Lower lobe of right lung (tissue), 2 donors: ENCODE measurements at regions not wholly inside any gene's neighbourhood (a gene's known extent, or its start where the extent isn't known, plus 50 kb on each side); places are given as distances from the start of the nearest gene placed in this dataset.
A peak's percentile ranks its signal among the peaks of the same experiment; 100 is the strongest.

Experiments used
- ATAC-seq, 2 donors: fragments of 200-7000 bp; cut with Tn5 transposase; one replicate each; pipeline ENCODE4 v1.9.1; 2020 to 2022; ENCODE audit warnings: mild to moderate bottlenecking in 2 of 2, moderate library complexity in 2 of 2
- DNase-seq: peaks from one replicate; pipeline ENCODE4 v3.0.0-alpha.2; 2020
- H3K27ac ChIP-seq: fragments of 200-600 bp; one replicate; pipeline ENCODE4 v1.8.0; 2022
- H3K27me3 ChIP-seq: fragments of 200-600 bp; one replicate; pipeline ENCODE4 v1.8.0; 2022; ENCODE audit warnings: low read depth
- H3K36me3 ChIP-seq: fragments of 200-600 bp; one replicate; pipeline ENCODE4 v1.8.0; 2022; ENCODE audit warnings: mild to moderate bottlenecking
- H3K4me1 ChIP-seq: fragments of 200-600 bp; one replicate; pipeline ENCODE4 v1.8.0; 2022
- H3K4me3 ChIP-seq: fragments of 200-600 bp; one replicate; pipeline ENCODE4 v1.8.0; 2022; ENCODE audit warnings: mild to moderate bottlenecking
- H3K9me3 ChIP-seq: fragments of 200-600 bp; one replicate; pipeline ENCODE4 v1.8.0; 2022
- intact Hi-C: fragments of 100-400 bp; cut with DNase I; formaldehyde crosslinking; loops from one replicate; pipeline ENCODE4 v1.11.0; 2022
- TF ChIP-seq, protein P1 (sequence below): fragments of 200-600 bp; IDR thresholded peaks from one replicate; pipeline ENCODE4 v1.8.0; 2022; ENCODE audit warnings: antibody characterized with exemption, mild to moderate bottlenecking
- donor health status: DM: no; HTN: yes; CAD: no; lungs with severe emphysema.

DNA sequence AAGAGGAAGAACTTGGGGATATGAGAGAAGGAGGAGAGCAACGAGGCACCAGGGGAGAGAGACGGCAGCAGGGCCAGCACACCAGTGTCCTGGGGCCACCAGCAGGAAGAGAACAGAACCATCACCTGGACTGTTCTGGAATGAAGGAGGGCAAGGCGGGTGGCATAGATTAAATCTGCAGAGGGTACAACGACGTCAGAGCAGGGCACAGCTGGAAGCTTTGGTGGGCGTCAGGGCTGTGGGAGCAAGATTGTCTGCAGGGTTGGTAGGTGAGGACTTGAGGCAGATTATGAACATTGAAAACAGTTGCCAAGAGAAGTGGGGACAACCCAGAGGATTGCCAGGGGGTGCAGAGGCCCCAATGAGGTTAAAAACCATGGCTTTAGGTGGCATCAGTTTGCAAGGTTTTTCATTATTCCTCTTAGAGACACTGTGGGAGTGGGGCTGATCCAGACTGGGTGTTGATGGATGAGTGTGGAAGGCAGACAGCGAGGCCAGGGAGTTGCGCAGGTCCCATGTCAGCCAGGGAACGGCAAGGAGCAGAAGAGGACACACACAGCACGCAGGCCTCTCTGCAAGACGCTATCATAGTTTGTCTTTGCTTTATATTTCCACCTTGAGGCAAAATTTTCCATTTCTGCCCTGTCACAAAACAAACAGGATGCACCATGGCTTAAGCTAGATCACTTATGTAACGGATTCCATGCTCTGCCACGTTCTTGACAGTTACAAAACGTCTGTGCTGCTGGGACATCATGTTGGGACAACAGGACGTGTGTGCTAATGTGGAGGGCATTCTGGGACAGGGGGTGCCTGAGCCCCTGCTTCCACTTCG lies 52.5 kb upstream of the LEP start:
- Histone ChIP-seq H3K4me1 (no peaks in the 10 kb centered on the region), H3K9me3 (no peaks in the 10 kb centered on the region), H3K27ac (no peak overlapping the region), H3K4me3 (no peak overlapping the region), H3K36me3 (no peaks in the 10 kb centered on the region), H3K27me3 (peaks cover 22% of the 10 kb centered on the region)
- DNase-seq (no peak), ATAC-seq (no peak)
- TF ChIP-seq, protein P1, sequence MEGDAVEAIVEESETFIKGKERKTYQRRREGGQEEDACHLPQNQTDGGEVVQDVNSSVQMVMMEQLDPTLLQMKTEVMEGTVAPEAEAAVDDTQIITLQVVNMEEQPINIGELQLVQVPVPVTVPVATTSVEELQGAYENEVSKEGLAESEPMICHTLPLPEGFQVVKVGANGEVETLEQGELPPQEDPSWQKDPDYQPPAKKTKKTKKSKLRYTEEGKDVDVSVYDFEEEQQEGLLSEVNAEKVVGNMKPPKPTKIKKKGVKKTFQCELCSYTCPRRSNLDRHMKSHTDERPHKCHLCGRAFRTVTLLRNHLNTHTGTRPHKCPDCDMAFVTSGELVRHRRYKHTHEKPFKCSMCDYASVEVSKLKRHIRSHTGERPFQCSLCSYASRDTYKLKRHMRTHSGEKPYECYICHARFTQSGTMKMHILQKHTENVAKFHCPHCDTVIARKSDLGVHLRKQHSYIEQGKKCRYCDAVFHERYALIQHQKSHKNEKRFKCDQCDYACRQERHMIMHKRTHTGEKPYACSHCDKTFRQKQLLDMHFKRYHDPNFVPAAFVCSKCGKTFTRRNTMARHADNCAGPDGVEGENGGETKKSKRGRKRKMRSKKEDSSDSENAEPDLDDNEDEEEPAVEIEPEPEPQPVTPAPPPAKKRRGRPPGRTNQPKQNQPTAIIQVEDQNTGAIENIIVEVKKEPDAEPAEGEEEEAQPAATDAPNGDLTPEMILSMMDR, result no peak
- intact Hi-C loops, result no loop called here

DNA sequence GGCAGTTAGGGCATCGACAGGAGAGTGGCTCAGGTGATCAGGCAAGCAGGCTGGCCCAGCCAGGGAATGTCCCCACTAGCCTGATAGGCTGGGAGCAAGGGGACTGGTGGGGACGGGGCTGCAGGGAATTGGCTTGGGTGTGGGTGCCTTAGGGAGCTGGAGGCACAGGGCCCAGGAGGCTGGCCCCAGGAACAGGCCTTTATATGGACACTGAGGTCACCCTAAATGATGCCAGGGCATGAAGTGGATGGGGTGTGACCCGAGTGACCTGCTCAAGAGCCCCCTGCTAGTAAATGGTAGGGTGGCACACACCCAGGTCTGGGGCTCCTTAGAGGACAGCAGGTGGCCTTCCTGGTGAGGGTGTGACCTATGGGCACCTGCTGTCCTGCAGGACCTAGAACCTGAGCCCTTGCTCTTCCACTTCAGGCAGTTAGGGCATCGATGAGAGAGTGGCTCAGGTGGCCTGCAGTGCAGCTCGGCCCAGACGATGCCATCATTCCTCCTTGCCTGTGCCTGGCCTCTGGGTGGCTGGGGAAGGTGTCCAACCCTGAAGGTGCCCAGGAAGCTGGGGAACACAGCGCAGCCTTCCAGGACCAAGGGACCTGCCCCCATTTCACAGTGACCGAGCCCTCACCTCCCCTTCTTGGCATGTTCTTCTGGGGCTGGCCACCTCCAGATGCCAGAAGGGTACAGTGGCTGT lies 51.7 kb upstream of the LEP start:
- no peaks in the 10 kb centered on the region for H3K36me3 ChIP-seq
- no peak overlapping the region for H3K4me3 ChIP-seq
- H3K27me3 ChIP-seq, result peaks cover 22% of the 10 kb centered on the region
- ATAC-seq, result peak; percentile 19 to 23
- no peak for DNase-seq
- no peaks in the 10 kb centered on the region for H3K4me1 ChIP-seq
- intact Hi-C loops, result no loop called here
- TF ChIP-seq, protein P1, result no peak
- H3K27ac ChIP-seq, result no peak overlapping the region
- H3K9me3 ChIP-seq, result peaks cover 7% of the 10 kb centered on the region

DNA sequence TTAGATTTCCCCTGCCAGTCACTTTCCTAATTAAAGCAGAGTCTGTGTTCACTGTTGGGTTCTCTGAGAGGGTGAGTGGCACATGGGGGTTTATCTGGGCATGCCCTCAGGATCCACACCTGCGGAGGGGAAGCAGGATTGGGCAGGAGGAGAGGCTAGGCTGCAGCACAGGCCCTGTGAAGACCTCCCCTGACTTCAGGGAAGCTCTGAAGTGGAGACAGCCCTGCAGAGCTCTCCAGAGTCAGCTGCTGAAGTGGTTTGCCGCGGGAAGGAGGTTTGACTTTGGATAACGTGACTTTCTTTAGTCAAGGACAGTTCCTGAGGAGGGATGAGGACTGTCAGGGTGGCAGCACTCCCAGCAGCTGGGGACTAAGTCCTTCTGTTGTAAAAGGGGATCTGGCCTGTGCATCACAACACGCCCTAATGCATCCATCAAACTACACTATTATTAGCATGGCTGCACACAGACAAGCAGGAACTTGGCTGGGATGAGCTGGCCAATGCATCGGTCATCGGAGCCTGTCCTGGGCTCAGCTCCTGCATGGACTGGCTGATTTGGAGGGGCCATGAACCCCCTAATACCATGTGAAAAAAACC lies 50.9 kb upstream of the LEP start:
- H3K27ac ChIP-seq, result no peak overlapping the region
- intact Hi-C loops, result no loop called here
- TF ChIP-seq, protein P1, result no peak
- H3K36me3 ChIP-seq, result no peaks in the 10 kb centered on the region
- ATAC-seq, result no peak
- DNase-seq, result no peak
- H3K27me3 ChIP-seq, result peaks cover 22% of the 10 kb centered on the region
- H3K4me1 ChIP-seq, result no peaks in the 10 kb centered on the region
- H3K9me3 ChIP-seq, result peaks cover 15% of the 10 kb centered on the region
- H3K4me3 ChIP-seq, result no peak overlapping the region

DNA sequence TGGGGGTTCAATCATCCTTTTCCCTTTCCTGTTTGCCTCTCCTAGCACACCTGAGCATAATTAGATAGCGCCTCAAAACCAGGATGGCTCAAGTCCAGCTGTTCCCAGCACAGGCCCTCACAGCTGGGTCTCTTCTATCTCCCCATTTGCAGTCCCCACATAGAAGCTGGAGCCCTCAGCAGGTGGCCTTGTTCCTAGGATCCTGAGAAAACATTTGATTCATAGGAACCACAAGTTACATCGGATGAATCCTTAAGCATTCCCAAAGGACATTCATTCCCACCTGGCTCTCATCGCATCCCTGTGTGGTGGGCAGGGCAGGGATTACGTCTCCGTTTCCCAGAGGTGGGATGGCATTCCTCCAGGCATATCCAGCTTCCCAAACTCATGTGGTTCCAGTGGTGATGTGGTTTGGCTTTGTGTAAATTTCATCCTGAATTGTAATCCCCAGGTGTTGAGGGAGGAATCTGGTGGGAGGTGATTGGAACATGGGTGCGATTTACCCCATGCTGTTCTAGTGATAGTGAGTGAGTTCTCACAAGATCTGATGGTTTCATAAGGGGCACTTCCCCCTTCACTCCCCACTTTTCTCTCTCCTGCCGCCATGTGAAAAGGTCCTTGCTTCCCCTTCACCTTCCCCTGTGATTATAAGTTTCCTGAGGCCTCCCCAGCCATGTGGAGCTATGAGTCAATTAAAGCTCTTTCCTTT lies 49.8 kb upstream of the LEP start:
- Histone ChIP-seq H3K4me1 (no peaks in the 10 kb centered on the region), H3K36me3 (no peaks in the 10 kb centered on the region), H3K4me3 (no peak overlapping the region), H3K27ac (no peak overlapping the region), H3K27me3 (peaks cover 22% of the 10 kb centered on the region), H3K9me3 (peaks cover 25% of the 10 kb centered on the region)
- intact Hi-C loops, result no loop called here
- TF ChIP-seq, protein P1, result no peak
- no peak for ATAC-seq
- DNase-seq, result no peak
